ENCODE measurements at regions not wholly inside any gene's neighbourhood (a gene's known extent, or its start where the extent isn't known, plus 50 kb on each side); places are given as distances from the start of the nearest gene placed in this dataset.

GRCh38 chr2:225317186-225317585 lies 82.3 kb upstream of the NYAP2 start:
- intact Hi-C loops (cut with micrococcal nuclease; ENCODE audit: unreplicated experiment) (no loop called here), in situ Hi-C loops (cut with MboI) (no loop called here)
- no peak for FAIRE-seq
- no peak overlapping the region for H3K9ac ChIP-seq (ENCODE audit: control insufficient read depth, insufficient read depth, low read length)
- no peak for ATAC-seq
- no peaks in the 10 kb centered on the region for H4K20me1 ChIP-seq (ENCODE audit: control insufficient read depth, insufficient read depth)
- no peak for DNase-seq (ENCODE audit: low read depth, low spot score)
- H3K4me1 ChIP-seq (ENCODE audit: control insufficient read depth, insufficient read depth, low read length), result no peaks in the 10 kb centered on the region
- H3K4me3 ChIP-seq, result no peak overlapping the region
- RAD21 ChIA-PET (ENCODE audit: unreplicated experiment), result no interaction called here
- POLR2A ChIA-PET, result no interaction called here
- no peaks in the 10 kb centered on the region for H3K36me3 ChIP-seq (ENCODE audit: control insufficient read depth in 2 of 2, insufficient read depth in 2 of 2, low read length in 1 of 2)
- CTCF ChIA-PET, result interaction anchor here (1.1 kb wide), 1 partner anchor 33 kb away, joined by 3 read pairs; no protein-coding TSS in a partner anchor
- H3K79me2 ChIP-seq (ENCODE audit: control insufficient read depth, insufficient read depth, low read length), result no peaks in the 10 kb centered on the region
- H3K9me3 ChIP-seq (replicated peaks; ENCODE audit: control insufficient read depth, insufficient read depth, low read length), result no peaks in the 10 kb centered on the region; the same call in 2 of the 3 replicates
- H3K27ac ChIP-seq (ENCODE audit: control insufficient read depth, insufficient read depth), result no peak overlapping the region
- H2AFZ ChIP-seq (ENCODE audit: control insufficient read depth, low read depth, low read length), result no peak overlapping the region
- no peaks in the 10 kb centered on the region for H3K27me3 ChIP-seq (replicated peaks in 1 of 2; ENCODE audit: control insufficient read depth in 2 of 2, insufficient read depth in 2 of 2, low read length in 1 of 2)
- TF ChIP-seq IRF5 (IDR thresholded peaks at IDR 0.05; ENCODE audit: borderline replicate concordance) (no peak), RAD51 (IDR thresholded peaks at IDR 0.05) (no peak), MYC (IDR thresholded peaks at IDR 0.05; ENCODE audit: insufficient read depth, insufficient read length, insufficient replicate concordance, low read length, severe bottlenecking) (no peak), IKZF2 (IDR thresholded peaks at IDR 0.05) (no peak), MAX (IDR thresholded peaks at IDR 0.05; ENCODE audit: low read depth, low read length) (no peak), LARP7 (IDR thresholded peaks at IDR 0.05) (no peak), RB1 (IDR thresholded peaks at IDR 0.05; ENCODE audit: borderline replicate concordance) (no peak), POLR2AphosphoS2 (IDR thresholded peaks at IDR 0.05; ENCODE audit: low read depth, low read length) (no peak)
- TF ChIP-seq, protein P1, sequence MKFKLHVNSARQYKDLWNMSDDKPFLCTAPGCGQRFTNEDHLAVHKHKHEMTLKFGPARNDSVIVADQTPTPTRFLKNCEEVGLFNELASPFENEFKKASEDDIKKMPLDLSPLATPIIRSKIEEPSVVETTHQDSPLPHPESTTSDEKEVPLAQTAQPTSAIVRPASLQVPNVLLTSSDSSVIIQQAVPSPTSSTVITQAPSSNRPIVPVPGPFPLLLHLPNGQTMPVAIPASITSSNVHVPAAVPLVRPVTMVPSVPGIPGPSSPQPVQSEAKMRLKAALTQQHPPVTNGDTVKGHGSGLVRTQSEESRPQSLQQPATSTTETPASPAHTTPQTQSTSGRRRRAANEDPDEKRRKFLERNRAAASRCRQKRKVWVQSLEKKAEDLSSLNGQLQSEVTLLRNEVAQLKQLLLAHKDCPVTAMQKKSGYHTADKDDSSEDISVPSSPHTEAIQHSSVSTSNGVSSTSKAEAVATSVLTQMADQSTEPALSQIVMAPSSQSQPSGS (IDR thresholded peaks at IDR 0.05; ENCODE audit: low read length), result no peak
- no peak overlapping the region for H3K4me2 ChIP-seq (ENCODE audit: control insufficient read depth, insufficient read depth)
- SMC1A ChIA-PET (ENCODE audit: uncharacterized antibody, unreplicated experiment), result no interaction called here
- no TSS peak for BruUV-seq (replicated peaks)
